Caco-2 (cell line): ENCODE measurements at regions not wholly inside any gene's neighbourhood (a gene's known extent, or its start where the extent isn't known, plus 50 kb on each side); places are given as distances from the start of the nearest gene placed in this dataset.
A peak's percentile ranks its signal among the peaks of the same experiment; 100 is the strongest.

ENCODE experiments used
- BruUV-seq: library from RNA; stranded (reverse); fragments of 400-500 nt; replicated peaks from 2 replicates; lab custom pipeline; 2021; lab: Mats Ljungman, UMichigan
- CTCF ChIA-PET: fragments of 300-600 bp; sonication (Branson Sonifier 250); formaldehyde crosslinking; loops from one replicate; lab custom pipeline; 2022; ENCODE audit warnings: antibody characterized with exemption; lab: Charles Lee
- POLR2A ChIA-PET: fragments of 300-600 bp; sonication (Branson Sonifier 250); formaldehyde crosslinking; loops from one replicate; lab custom pipeline; 2022; ENCODE audit warnings: antibody characterized with exemption; lab: Charles Lee
- DNase-seq, 2 experiments: peaks; one replicate each; pipeline versions ENCODE4 v3.0.0 to v3.0.0-alpha.2; 2020 to 2022
- H3K27me3 ChIP-seq: replicated peaks from 2 replicates; pipeline ENCODE4 v1.6.0; 2011; ENCODE audit warnings: low read length; ENCODE audit not compliant: control insufficient read depth, insufficient read depth
- H3K36me3 ChIP-seq: 2 replicates; pipeline ENCODE4 v1.5.1; 2011; ENCODE audit warnings: low read length; ENCODE audit not compliant: control insufficient read depth, insufficient read depth
- H3K4me1 ChIP-seq: fragments of 250-450 bp; sonication (Bioruptor Pico); 2 replicates; pipeline ENCODE4 v1.5.1; 2020; ENCODE audit warnings: mild to moderate bottlenecking
- H3K4me3 ChIP-seq: 2 replicates; pipeline ENCODE4 v1.5.1; 2011; ENCODE audit warnings: low read depth, mild to moderate bottlenecking, control low read depth, low read length
- H3K9me3 ChIP-seq: fragments of 250-450 bp; sonication (Bioruptor Pico); 2 replicates; pipeline ENCODE4 v1.5.1; 2020; ENCODE audit warnings: mild to moderate bottlenecking, moderate library complexity
- H3K27ac Mint-ChIP-seq: one replicate; pipeline ENCODE4 v1.8.0; 2022; ENCODE audit warnings: mixed read lengths; ENCODE audit not compliant: unreplicated experiment
- H3K27me3 Mint-ChIP-seq: one replicate; pipeline ENCODE4 v1.8.0; 2022; ENCODE audit warnings: mixed read lengths; ENCODE audit not compliant: insufficient read depth, unreplicated experiment
- H3K36me3 Mint-ChIP-seq: one replicate; pipeline ENCODE4 v1.8.0; 2022; ENCODE audit warnings: mild to moderate bottlenecking, mixed read lengths; ENCODE audit not compliant: insufficient read depth, unreplicated experiment
- H3K4me1 Mint-ChIP-seq: one replicate; pipeline ENCODE4 v1.8.0; 2022; ENCODE audit warnings: low read depth, mixed read lengths; ENCODE audit not compliant: unreplicated experiment
- H3K4me3 Mint-ChIP-seq: one replicate; pipeline ENCODE4 v1.8.0; 2022; ENCODE audit warnings: mild to moderate bottlenecking, moderate library complexity, mixed read lengths; ENCODE audit not compliant: unreplicated experiment
- H3K9me3 Mint-ChIP-seq: one replicate; pipeline ENCODE4 v1.8.0; 2022; ENCODE audit warnings: mixed read lengths; ENCODE audit not compliant: unreplicated experiment
- CTCF ChIP-seq, 2 experiments: fragments of 200-600 bp in 1 of 2; IDR thresholded peaks; 1 replicate in 1 of 2; 2 replicates in 1 of 2; pipeline versions ENCODE4 v1.5.1 to v1.8.0; 2011 to 2022; ENCODE audit warnings: antibody characterized with exemption in 1 of 2, control low read depth in 1 of 2, inconsistent platforms in 1 of 2, low read depth in 1 of 2, low read length in 1 of 2, mild to moderate bottlenecking in 1 of 2, moderate library complexity in 1 of 2; ENCODE audit not compliant: insufficient read depth in 1 of 2, severe bottlenecking in 1 of 2, unreplicated experiment in 1 of 2
- intact Hi-C: fragments of 100-400 bp; cut with micrococcal nuclease; formaldehyde crosslinking; loops from one replicate; pipeline ENCODE4 v1.10.0; 2022; ENCODE audit not compliant: unreplicated experiment

GRCh38 chr12:131192951-131193350, 239.2 kb downstream of the ADGRD1 start:
- CTCF ChIA-PET = no interaction called here

GRCh38 chr12:131194166-131194565, 240.5 kb downstream of the ADGRD1 start:
- H3K9me3 Mint-ChIP-seq = no peaks in the 10 kb centered on the region
- CTCF ChIA-PET = no interaction called here
- peak; percentile 29 to 47 for DNase-seq
- H3K27me3 Mint-ChIP-seq = peaks cover 3% of the 10 kb centered on the region
- Histone ChIP-seq H3K4me3 (no peak overlapping the region), H3K27me3 (no peaks in the 10 kb centered on the region; the same call in 1 of the 2 replicates), H3K4me1 (no peaks in the 10 kb centered on the region), H3K36me3 (no peaks in the 10 kb centered on the region), H3K9me3 (no peaks in the 10 kb centered on the region)
- no peaks in the 10 kb centered on the region for H3K36me3 Mint-ChIP-seq
- H3K27ac Mint-ChIP-seq = no peak overlapping the region
- BruUV-seq = no TSS peak
- no peak overlapping the region for H3K4me3 Mint-ChIP-seq
- no peaks in the 10 kb centered on the region for H3K4me1 Mint-ChIP-seq
- intact Hi-C loops = no loop called here
- no peak for TF ChIP-seq CTCF (IDR thresholded peaks at IDR 0.05; ENCODE audit: insufficient read depth in 1 of 2, low read depth in 1 of 2, low read length in 1 of 2, severe bottlenecking in 1 of 2, unreplicated experiment in 1 of 2)
- POLR2A ChIA-PET = no interaction called here

More at GRCh38 chr12:131192951-131193350, 239.2 kb downstream of the ADGRD1 start:
- no peak overlapping the region for H3K4me3 ChIP-seq
- no peak for DNase-seq
- H3K36me3 ChIP-seq = no peaks in the 10 kb centered on the region
- Mint-ChIP-seq H3K4me1 (no peaks in the 10 kb centered on the region), H3K36me3 (no peaks in the 10 kb centered on the region), H3K9me3 (no peaks in the 10 kb centered on the region), H3K4me3 (no peak overlapping the region), H3K27ac (no peak overlapping the region), H3K27me3 (peaks cover 3% of the 10 kb centered on the region)
- no peaks in the 10 kb centered on the region for H3K4me1 ChIP-seq
- no peaks in the 10 kb centered on the region for H3K9me3 ChIP-seq
- intact Hi-C loops = no loop called here
- no TSS peak for BruUV-seq
- no peak for TF ChIP-seq CTCF (IDR thresholded peaks at IDR 0.05; ENCODE audit: insufficient read depth in 1 of 2, low read depth in 1 of 2, low read length in 1 of 2, severe bottlenecking in 1 of 2, unreplicated experiment in 1 of 2)
- POLR2A ChIA-PET = no interaction called here
- H3K27me3 ChIP-seq = no peaks in the 10 kb centered on the region; the same call in 1 of the 2 replicates

GRCh38 chr12:131195796-131196195, 242.1 kb downstream of the ADGRD1 start:
- Histone ChIP-seq H3K4me3 (no peak overlapping the region), H3K9me3 (no peaks in the 10 kb centered on the region), H3K36me3 (no peaks in the 10 kb centered on the region), H3K27me3 (no peaks in the 10 kb centered on the region; the same call in 1 of the 2 replicates), H3K4me1 (no peaks in the 10 kb centered on the region)
- no peak for DNase-seq
- Mint-ChIP-seq H3K9me3 (no peaks in the 10 kb centered on the region), H3K27ac (no peak overlapping the region), H3K4me3 (no peak overlapping the region), H3K4me1 (no peaks in the 10 kb centered on the region), H3K27me3 (peaks cover 3% of the 10 kb centered on the region), H3K36me3 (no peaks in the 10 kb centered on the region)
- no peak for TF ChIP-seq CTCF (IDR thresholded peaks at IDR 0.05; ENCODE audit: insufficient read depth in 1 of 2, low read depth in 1 of 2, low read length in 1 of 2, severe bottlenecking in 1 of 2, unreplicated experiment in 1 of 2)
- intact Hi-C loops = no loop called here
- no TSS peak for BruUV-seq
- CTCF ChIA-PET = no interaction called here
- POLR2A ChIA-PET = no interaction called here
